AG04450 (cell line): ENCODE measurements at regions not wholly inside any gene's neighbourhood (a gene's known extent, or its start where the extent isn't known, plus 50 kb on each side); places are given as distances from the start of the nearest gene placed in this dataset.

Experiments
- CTCF ChIA-PET: fragments of 300-600, 350-600 bp; formaldehyde crosslinking; extraction: SDS; loops from one replicate; lab custom pipeline; 2022; ENCODE audit warnings: antibody characterized with exemption, inconsistent platforms; lab: Charles Lee
- POLR2A ChIA-PET: fragments of 350-600 bp; formaldehyde crosslinking; extraction: SDS; loops from one replicate; lab custom pipeline; 2021; ENCODE audit warnings: antibody characterized with exemption, inconsistent platforms; lab: Yijun Ruan, JAX
- DNase-seq: peaks from one replicate; pipeline ENCODE4 v3.0.0-alpha.2; 2011; ENCODE audit warnings: low read depth, low spot score
- H3K27ac ChIP-seq: one replicate; pipeline ENCODE4 v1.5.1; 2012; ENCODE audit warnings: low read depth, low read length, control low read depth
- H3K27me3 ChIP-seq: one replicate; pipeline ENCODE4 v1.6.0; 2012; ENCODE audit warnings: low read length; ENCODE audit not compliant: control insufficient read depth, insufficient read depth
- H3K4me3 ChIP-seq: 2 replicates; pipeline ENCODE4 v1.5.1; 2011; ENCODE audit warnings: mild to moderate bottlenecking, low read depth, low read length, control low read depth
- H3K9me3 ChIP-seq: 2 replicates; pipeline ENCODE4 v1.5.1; 2012; ENCODE audit warnings: low read length; ENCODE audit not compliant: control insufficient read depth, insufficient read depth
- TF ChIP-seq, protein P1 (sequence below): IDR thresholded peaks from 2 replicates; pipeline ENCODE4 v1.5.1; 2011; ENCODE audit warnings: low read depth, low read length, control low read depth, inconsistent platforms

- TF ChIP-seq, protein P1, sequence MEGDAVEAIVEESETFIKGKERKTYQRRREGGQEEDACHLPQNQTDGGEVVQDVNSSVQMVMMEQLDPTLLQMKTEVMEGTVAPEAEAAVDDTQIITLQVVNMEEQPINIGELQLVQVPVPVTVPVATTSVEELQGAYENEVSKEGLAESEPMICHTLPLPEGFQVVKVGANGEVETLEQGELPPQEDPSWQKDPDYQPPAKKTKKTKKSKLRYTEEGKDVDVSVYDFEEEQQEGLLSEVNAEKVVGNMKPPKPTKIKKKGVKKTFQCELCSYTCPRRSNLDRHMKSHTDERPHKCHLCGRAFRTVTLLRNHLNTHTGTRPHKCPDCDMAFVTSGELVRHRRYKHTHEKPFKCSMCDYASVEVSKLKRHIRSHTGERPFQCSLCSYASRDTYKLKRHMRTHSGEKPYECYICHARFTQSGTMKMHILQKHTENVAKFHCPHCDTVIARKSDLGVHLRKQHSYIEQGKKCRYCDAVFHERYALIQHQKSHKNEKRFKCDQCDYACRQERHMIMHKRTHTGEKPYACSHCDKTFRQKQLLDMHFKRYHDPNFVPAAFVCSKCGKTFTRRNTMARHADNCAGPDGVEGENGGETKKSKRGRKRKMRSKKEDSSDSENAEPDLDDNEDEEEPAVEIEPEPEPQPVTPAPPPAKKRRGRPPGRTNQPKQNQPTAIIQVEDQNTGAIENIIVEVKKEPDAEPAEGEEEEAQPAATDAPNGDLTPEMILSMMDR: no peak
- Histone ChIP-seq H3K4me3 (no peak overlapping the region), H3K27me3 (no peaks in the 10 kb centered on the region), H3K27ac (no peak overlapping the region), H3K9me3 (peaks cover 7% of the 10 kb centered on the region)
- DNase-seq: no peak
- ChIA-PET CTCF (no interaction called here), POLR2A (no interaction called here)
Measured at GRCh38 chr17:53191878-53192277, 630.8 kb upstream of the KIF2B start.

DNA sequence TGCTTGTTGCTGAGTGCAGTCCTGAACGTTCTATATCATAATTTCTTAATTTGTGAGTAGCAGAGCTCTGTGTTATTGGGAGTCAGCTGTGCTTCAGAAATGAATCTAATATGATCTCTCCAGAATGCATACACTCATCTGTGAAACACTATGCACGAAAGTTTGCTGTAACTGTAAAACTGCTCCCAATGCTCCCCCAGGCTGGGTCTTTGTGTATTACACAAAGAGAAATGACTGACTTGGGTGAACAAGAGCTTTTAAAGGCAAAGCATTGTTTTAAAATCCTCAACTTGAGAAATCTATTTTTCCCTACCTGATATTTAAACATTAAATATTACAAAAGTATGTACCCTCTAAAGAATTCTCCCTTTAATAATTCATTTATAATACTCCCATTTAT is 636.7 kb upstream of the KIF2B start:
- TF ChIP-seq, protein P1: no peak
- Histone ChIP-seq H3K27me3 (no peaks in the 10 kb centered on the region), H3K9me3 (peaks cover 15% of the 10 kb centered on the region), H3K27ac (no peak overlapping the region), H3K4me3 (no peak overlapping the region)
- ChIA-PET CTCF (no interaction called here), POLR2A (no interaction called here)
- DNase-seq: no peak

GRCh38 chr17:53176629-53177028 is 646.1 kb upstream of the KIF2B start:
- ChIA-PET POLR2A (no interaction called here), CTCF (no interaction called here)
- H3K9me3 ChIP-seq: peaks cover 3% of the 10 kb centered on the region; the same call in 1 of the 2 replicates
- H3K4me3 ChIP-seq: no peak overlapping the region
- no peak for DNase-seq
- H3K27me3 ChIP-seq: no peaks in the 10 kb centered on the region
- TF ChIP-seq, protein P1: no peak
- H3K27ac ChIP-seq: no peak overlapping the region

DNA sequence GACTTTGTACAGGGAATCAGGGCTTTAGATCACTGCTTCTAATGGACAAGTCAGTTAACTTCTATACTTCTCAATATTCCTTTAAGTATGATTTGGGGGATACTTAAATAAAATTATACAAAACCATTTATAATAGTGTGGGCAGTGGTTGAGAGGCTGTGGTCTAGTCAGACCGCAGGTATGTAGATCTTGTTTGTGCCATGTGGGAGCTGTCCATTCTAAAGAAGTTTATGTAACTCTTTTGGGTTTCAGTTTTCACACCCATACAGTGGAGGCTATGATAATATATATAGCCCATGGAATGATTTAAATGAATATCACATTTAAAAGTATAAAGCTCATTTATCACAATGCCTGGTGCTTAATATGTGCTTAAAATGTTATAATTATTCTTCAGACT is 654.3 kb upstream of the KIF2B start:
- ChIA-PET CTCF (interaction anchor here (0.5 kb wide), 1 partner anchor 197 kb away, joined by 6 read pairs; no protein-coding TSS in a partner anchor), POLR2A (no interaction called here)
- H3K27ac ChIP-seq: no peak overlapping the region
- no peak overlapping the region for H3K4me3 ChIP-seq
- H3K9me3 ChIP-seq: no peaks in the 10 kb centered on the region
- TF ChIP-seq, protein P1: no peak
- DNase-seq: no peak
- no peaks in the 10 kb centered on the region for H3K27me3 ChIP-seq

DNA sequence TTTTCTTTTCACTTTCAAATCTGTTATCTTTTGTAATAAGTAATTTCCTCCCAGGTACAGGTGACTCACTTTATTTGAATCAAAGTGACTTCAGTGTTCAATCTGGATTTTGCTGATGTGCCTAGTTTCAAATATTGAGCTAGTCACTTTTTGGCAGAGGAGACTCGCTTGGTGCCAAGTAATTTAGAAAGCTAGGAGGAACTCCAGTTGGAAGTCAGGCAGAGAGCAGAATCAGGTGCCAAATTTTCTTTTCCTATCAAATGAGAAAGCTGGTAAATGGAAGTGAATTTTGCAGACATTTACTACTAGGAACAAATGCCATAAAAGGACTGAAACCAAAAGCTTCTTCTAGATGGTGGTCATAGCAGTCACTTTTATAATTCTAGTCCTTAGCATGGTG is 656.0 kb upstream of the KIF2B start:
- CTCF ChIA-PET: no interaction called here
- POLR2A ChIA-PET: no interaction called here
- DNase-seq: no peak
- Histone ChIP-seq H3K9me3 (no peaks in the 10 kb centered on the region), H3K4me3 (no peak overlapping the region), H3K27ac (no peak overlapping the region), H3K27me3 (no peaks in the 10 kb centered on the region)
- TF ChIP-seq, protein P1: no peak
